ENCODE measurements at regions not wholly inside any gene's neighbourhood (a gene's known extent, or its start where the extent isn't known, plus 50 kb on each side); places are given as distances from the start of the nearest gene placed in this dataset.
A peak's percentile ranks its signal among the peaks of the same experiment; 100 is the strongest.

DNA sequence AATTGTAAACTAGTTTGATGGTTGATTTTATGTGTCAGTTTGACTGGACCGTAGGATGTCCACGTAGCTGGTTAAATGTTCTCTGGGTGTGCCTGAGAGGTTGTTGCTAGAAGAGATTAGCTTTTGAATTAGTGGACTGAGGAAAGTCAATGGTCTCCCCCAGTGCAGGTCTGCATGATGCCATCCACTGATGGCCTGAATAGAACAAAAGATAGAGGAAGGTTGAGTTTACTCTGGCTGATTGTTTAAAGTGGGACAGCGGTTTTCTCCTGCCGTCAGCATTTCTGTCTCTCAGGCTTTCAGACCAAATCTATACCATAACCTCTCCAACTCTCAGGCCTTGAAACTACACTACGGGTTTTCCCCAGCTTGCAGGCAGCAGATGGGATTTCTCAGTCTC lies 899.2 kb upstream of the WWC1 start:
- Histone ChIP-seq H3K27ac (no peak overlapping the region), H3K9ac (ENCODE audit: insufficient read length) (no peak overlapping the region), H3K9me3 (ENCODE audit: low read depth, low read length) (no peaks in the 10 kb centered on the region), H3K36me3 (ENCODE audit: insufficient read depth, low read length) (no peaks in the 10 kb centered on the region), H3K4me3 (no peak overlapping the region)
- TF ChIP-seq EZH2 (IDR thresholded peaks at IDR 0.05) (no peak), POLR2AphosphoS5 (IDR thresholded peaks at IDR 0.05; ENCODE audit: borderline replicate concordance, low read depth, low read length) (no peak), FOXP2 (optimal IDR thresholded peaks at IDR 0.05; ENCODE audit: control extremely low read depth, extremely low read length, insufficient read depth) (no peak)
- DNase-seq (ENCODE audit: low read depth, low spot score) = no peak

DNA sequence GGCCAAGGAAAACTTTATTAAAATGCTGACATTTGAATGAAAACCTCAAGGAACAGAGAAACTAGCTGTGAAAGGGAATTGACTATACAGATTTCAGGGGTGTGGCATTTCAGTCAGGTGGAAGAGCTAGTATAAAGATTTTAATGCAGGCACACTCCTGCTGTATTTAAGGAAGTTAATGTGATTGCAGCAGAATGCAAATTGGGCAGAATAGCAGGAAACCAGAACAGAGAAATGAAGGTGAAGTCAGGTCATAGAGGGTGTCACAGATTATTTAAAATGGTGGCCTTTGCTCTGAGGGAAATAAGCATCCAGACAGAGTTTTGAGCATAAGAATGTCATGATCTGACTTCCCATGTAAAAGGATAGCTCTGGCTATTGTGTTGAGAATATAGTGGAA lies 898.1 kb upstream of the WWC1 start:
- no peak overlapping the region for H3K27ac ChIP-seq
- no peak overlapping the region for H3K4me3 ChIP-seq
- H3K36me3 ChIP-seq (ENCODE audit: insufficient read depth, low read length) = no peaks in the 10 kb centered on the region
- H3K9ac ChIP-seq (ENCODE audit: insufficient read length) = no peak overlapping the region
- H3K9me3 ChIP-seq (ENCODE audit: low read depth, low read length) = no peaks in the 10 kb centered on the region
- TF ChIP-seq FOXP2 (optimal IDR thresholded peaks at IDR 0.05; ENCODE audit: control extremely low read depth, extremely low read length, insufficient read depth) (no peak), EZH2 (IDR thresholded peaks at IDR 0.05) (no peak), POLR2AphosphoS5 (IDR thresholded peaks at IDR 0.05; ENCODE audit: borderline replicate concordance, low read depth, low read length) (no peak)
- DNase-seq (ENCODE audit: low read depth, low spot score) = no peak

DNA sequence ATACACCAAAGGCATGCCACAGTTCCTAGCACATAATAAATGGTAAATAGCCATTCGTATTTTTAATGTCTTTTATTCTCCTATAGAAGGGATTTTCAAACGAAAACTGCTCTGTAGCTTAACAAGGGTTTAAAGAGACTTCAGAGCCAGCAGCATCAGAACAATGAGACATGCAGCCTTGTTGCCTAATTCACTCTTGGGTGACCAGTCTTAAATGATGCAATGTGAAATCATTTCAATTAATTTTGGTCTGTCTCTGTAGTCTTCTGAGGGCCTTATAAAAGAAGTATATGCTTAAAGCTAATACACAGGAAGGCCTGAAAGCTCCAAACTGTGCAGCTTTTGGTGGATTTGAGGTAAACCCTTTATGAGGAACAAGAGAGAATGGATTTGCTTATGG lies 888.8 kb upstream of the WWC1 start:
- DNase-seq (ENCODE audit: low read depth, low spot score) = no peak
- Histone ChIP-seq H3K4me3 (no peak overlapping the region), H3K27ac (peak overlapping the region; percentile 52; the same call in 1 of the 2 replicates), H3K9ac (ENCODE audit: insufficient read length) (no peak overlapping the region), H3K9me3 (ENCODE audit: low read depth, low read length) (no peaks in the 10 kb centered on the region), H3K36me3 (ENCODE audit: insufficient read depth, low read length) (no peaks in the 10 kb centered on the region)
- TF ChIP-seq EZH2 (IDR thresholded peaks at IDR 0.05) (no peak), POLR2AphosphoS5 (IDR thresholded peaks at IDR 0.05; ENCODE audit: borderline replicate concordance, low read depth, low read length) (no peak), FOXP2 (optimal IDR thresholded peaks at IDR 0.05; ENCODE audit: control extremely low read depth, extremely low read length, insufficient read depth) (no peak)

DNA sequence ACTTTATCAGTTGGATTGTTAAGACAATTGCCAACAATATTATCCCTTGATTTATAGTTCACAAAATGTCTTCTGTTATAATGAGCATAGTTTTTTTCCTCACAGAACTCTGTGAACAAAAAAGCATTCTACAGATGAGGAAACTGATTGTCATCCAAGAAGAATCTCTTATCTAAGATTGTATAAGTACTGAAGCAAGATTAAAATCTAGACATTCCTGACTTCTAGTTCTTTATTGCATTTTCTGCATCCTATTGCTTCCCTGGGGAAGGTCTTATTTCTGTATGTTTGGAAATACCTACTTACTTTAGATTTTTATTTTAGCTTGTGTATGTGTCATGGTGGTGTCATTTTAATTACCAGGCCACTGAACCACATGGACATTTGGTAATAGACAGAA lies 884.9 kb upstream of the WWC1 start:
- H3K4me3 ChIP-seq = no peak overlapping the region
- H3K36me3 ChIP-seq (ENCODE audit: insufficient read depth, low read length) = no peaks in the 10 kb centered on the region
- no peak for TF ChIP-seq FOXP2 (optimal IDR thresholded peaks at IDR 0.05; ENCODE audit: control extremely low read depth, extremely low read length, insufficient read depth)
- TF ChIP-seq EZH2 (IDR thresholded peaks at IDR 0.05) = no peak
- TF ChIP-seq POLR2AphosphoS5 (IDR thresholded peaks at IDR 0.05; ENCODE audit: borderline replicate concordance, low read depth, low read length) = no peak
- DNase-seq (ENCODE audit: low read depth, low spot score) = no peak
- H3K9ac ChIP-seq (ENCODE audit: insufficient read length) = no peak overlapping the region
- H3K27ac ChIP-seq = no peak overlapping the region
- no peaks in the 10 kb centered on the region for H3K9me3 ChIP-seq (ENCODE audit: low read depth, low read length)

DNA sequence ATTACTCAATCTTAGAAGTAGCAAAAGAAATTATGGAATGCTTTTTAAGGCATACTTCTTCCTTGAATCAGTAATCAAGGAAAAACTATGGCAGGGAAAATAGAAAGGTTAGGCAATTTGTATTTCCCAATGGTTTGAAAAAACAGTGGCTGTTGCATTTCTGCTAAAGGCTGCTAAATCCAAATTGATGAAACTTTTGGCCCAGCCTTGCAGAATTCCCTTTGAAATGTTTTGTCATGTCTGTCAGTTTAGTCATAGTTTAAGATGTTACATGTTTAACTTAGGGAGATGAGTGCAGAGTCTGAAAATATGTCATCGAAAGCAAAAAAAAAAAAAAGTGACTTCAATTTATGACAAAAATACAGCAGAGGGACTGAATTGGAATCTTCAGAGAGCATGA lies 878.9 kb upstream of the WWC1 start:
- no peak for DNase-seq (ENCODE audit: low read depth, low spot score)
- Histone ChIP-seq H3K9me3 (ENCODE audit: low read depth, low read length) (no peaks in the 10 kb centered on the region), H3K27ac (no peak overlapping the region), H3K36me3 (ENCODE audit: insufficient read depth, low read length) (no peaks in the 10 kb centered on the region), H3K4me3 (no peak overlapping the region), H3K9ac (ENCODE audit: insufficient read length) (no peak overlapping the region)
- no peak for TF ChIP-seq POLR2AphosphoS5 (IDR thresholded peaks at IDR 0.05; ENCODE audit: borderline replicate concordance, low read depth, low read length)
- no peak for TF ChIP-seq FOXP2 (optimal IDR thresholded peaks at IDR 0.05; ENCODE audit: control extremely low read depth, extremely low read length, insufficient read depth)
- no peak for TF ChIP-seq EZH2 (IDR thresholded peaks at IDR 0.05)

DNA sequence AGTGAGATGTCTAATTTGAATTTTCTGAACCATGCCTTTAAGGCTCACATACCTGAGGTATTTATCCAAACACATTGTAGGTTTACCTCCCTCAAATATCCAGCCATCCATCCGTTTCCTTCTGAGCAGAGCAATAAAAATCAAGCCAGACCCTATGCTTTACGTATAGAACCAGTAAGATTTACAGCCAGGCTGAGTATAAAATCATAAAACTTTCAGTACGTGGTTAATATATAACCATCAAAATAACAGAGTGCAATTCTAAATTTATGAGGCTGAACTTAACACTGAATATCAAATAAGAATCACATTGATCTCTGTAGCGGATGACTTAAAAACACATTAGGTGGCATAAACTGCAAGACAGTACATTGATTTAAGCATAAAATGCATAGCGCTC lies 877.9 kb upstream of the WWC1 start:
- H3K9ac ChIP-seq (ENCODE audit: insufficient read length) = no peak overlapping the region
- DNase-seq (ENCODE audit: low read depth, low spot score) = no peak
- no peaks in the 10 kb centered on the region for H3K9me3 ChIP-seq (ENCODE audit: low read depth, low read length)
- no peak for TF ChIP-seq FOXP2 (optimal IDR thresholded peaks at IDR 0.05; ENCODE audit: control extremely low read depth, extremely low read length, insufficient read depth)
- no peak for TF ChIP-seq POLR2AphosphoS5 (IDR thresholded peaks at IDR 0.05; ENCODE audit: borderline replicate concordance, low read depth, low read length)
- no peak for TF ChIP-seq EZH2 (IDR thresholded peaks at IDR 0.05)
- no peak overlapping the region for H3K4me3 ChIP-seq
- no peaks in the 10 kb centered on the region for H3K36me3 ChIP-seq (ENCODE audit: insufficient read depth, low read length)
- H3K27ac ChIP-seq = no peak overlapping the region

DNA sequence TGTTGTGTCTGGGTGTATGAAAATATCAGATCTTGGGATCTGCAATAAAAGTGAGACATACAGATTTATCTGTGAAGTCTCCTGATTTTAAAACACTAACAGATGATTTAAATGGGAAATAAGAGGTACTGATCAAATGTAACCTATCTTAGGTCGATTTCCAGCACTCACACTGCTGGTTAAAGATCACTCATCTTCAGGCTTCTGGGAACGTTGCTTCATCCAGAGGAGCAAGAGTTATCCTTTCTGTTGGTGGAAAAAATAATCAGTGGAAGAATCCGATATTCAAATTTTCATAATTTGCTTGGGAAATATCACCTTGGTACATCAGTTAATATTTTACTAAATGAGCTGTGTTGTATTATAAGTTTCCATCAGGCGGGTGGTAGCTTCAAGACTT lies 876.8 kb upstream of the WWC1 start:
- H3K9me3 ChIP-seq (ENCODE audit: low read depth, low read length) = no peaks in the 10 kb centered on the region
- no peak for TF ChIP-seq FOXP2 (optimal IDR thresholded peaks at IDR 0.05; ENCODE audit: control extremely low read depth, extremely low read length, insufficient read depth)
- no peak for TF ChIP-seq EZH2 (IDR thresholded peaks at IDR 0.05)
- no peak for TF ChIP-seq POLR2AphosphoS5 (IDR thresholded peaks at IDR 0.05; ENCODE audit: borderline replicate concordance, low read depth, low read length)
- H3K4me3 ChIP-seq = no peak overlapping the region
- H3K27ac ChIP-seq = no peak overlapping the region
- H3K36me3 ChIP-seq (ENCODE audit: insufficient read depth, low read length) = no peaks in the 10 kb centered on the region
- no peak overlapping the region for H3K9ac ChIP-seq (ENCODE audit: insufficient read length)
- DNase-seq (ENCODE audit: low read depth, low spot score) = no peak

DNA sequence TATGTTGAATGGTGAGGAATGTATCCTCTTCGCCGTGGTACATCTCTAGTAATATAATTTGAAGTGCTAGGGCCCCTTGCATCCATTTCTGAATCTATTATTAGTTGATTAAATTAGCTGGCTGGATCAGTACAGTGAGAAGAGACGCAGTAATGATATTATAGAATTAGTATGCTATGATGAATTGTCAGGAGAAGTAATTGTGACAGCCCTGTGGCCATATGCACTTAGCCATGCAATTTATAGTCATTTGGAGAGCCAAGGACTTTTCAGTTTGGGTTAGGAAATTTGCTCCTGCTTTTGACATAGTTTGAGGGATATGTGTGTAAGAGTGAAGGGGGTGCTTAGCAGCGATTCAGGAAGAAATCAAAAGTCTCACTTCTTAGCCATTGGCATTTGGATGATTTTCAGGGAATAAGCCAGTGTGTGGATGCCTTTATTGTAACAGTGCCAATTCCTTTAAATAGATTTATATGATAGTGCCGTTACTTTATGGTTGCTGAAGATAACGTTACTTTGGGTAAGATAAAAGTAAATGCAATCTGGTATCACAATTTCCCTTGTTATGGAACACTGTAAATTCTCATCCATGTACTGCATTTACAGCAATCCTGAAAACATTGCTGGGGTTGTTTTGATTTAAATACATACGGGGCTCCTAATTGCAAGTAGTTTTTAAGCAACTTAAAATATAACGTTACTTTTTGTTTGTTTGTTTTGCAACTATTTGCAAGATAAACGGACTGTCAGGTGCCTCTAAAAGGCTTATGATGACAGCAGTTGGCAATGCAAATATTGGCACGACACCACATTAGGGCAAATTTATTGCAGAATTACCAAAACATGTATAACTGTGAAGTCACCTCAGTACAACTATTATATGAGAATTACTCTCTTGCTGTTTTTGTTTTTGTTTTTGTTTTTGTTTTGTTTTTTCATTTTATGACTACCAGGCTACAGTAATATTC lies 875.4 kb upstream of the WWC1 start:
- TF ChIP-seq EZH2 (IDR thresholded peaks at IDR 0.05) = no peak
- no peak for TF ChIP-seq POLR2AphosphoS5 (IDR thresholded peaks at IDR 0.05; ENCODE audit: borderline replicate concordance, low read depth, low read length)
- TF ChIP-seq FOXP2 (optimal IDR thresholded peaks at IDR 0.05; ENCODE audit: control extremely low read depth, extremely low read length, insufficient read depth) = no peak
- Histone ChIP-seq H3K9me3 (ENCODE audit: low read depth, low read length) (no peaks in the 10 kb centered on the region), H3K9ac (ENCODE audit: insufficient read length) (no peak overlapping the region), H3K36me3 (ENCODE audit: insufficient read depth, low read length) (no peaks in the 10 kb centered on the region), H3K4me3 (no peak overlapping the region), H3K27ac (no peak overlapping the region)
- no peak for DNase-seq (ENCODE audit: low read depth, low spot score)
